ENCODE measurements at regions not wholly inside any gene's neighbourhood (a gene's known extent, or its start where the extent isn't known, plus 50 kb on each side); places are given as distances from the start of the nearest gene placed in this dataset.
A peak's percentile ranks its signal among the peaks of the same experiment; 100 is the strongest.
"Not testable (repeated sequence)": the region's sequence is repeated elsewhere in the genome, so short reads cannot be mapped to it uniquely, and the experiment has no call there.

- peak; percentile 90 for DNase-seq
These were observed 262.0 kb upstream of the CXADR start for GRCh38 chr21:17250778-17251241.

DNA sequence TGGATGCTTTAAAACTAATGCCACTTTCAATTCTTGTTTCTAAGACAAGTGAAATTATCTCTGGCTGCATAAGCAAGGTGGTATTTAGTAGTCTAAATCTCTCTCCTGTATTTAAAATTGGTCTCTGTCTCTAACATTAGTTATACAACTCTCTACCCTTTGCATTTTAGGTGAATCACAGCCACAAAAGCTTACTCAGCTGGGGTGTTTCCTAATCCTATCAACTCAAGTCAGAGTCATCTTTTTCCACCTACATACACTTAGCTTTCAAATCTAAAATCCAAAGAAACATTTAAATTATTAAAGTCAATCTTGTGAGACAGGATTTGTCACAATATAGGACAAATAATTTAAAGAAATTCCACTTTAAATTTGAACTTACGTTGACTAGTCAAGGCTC, 255.1 kb upstream of the CXADR start:
- no peak for DNase-seq

- DNase-seq = no peak
These were observed 248.7 kb upstream of the CXADR start for GRCh38 chr21:17264182-17264581.

DNA sequence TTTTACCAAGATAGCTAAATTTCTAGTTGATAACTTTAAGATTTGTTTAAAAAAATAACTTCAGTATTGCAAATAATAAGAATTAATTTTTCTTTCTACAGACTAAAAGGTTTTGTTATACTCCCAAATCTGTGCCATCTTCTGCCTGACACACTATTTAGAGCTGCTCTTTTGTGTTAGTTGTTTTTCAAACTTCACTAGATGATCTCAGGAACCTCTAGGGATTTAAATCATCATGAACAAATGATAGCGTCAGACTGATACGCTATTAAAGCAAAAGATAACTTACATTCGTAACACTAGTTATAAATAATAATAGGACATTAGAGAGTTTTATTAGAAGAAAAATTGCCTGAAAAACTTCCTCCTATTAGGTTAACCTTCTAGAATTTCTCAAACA, 243.1 kb upstream of the CXADR start:
- no peak for DNase-seq

- DNase-seq = peak; percentile 42
These were observed 242.6 kb upstream of the CXADR start for GRCh38 chr21:17270229-17270628.

DNA sequence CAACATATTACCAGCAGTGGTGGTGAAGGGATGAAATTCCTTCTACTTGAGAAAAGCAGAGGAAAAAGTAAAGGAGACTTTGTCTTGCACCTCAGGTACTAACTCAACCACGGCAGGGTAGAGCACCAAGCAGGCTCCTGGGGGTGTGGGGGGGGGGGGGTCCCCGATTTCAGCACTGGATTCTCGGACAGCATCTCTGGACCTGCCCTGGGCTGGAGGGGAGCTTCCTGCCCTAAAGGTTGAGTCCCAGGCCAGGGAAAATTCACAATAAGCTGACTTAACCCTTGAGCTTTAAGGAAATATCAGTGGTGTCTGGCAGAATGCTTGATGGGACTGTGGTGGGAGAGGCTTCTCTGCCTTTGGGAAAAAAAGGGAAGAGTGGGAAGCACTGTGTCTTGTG, 233.2 kb upstream of the CXADR start:
- no peak for DNase-seq

GRCh38 chr21:17293016-17293562, 219.8 kb upstream of the CXADR start:
- DNase-seq = not testable (repeated sequence)

DNA sequence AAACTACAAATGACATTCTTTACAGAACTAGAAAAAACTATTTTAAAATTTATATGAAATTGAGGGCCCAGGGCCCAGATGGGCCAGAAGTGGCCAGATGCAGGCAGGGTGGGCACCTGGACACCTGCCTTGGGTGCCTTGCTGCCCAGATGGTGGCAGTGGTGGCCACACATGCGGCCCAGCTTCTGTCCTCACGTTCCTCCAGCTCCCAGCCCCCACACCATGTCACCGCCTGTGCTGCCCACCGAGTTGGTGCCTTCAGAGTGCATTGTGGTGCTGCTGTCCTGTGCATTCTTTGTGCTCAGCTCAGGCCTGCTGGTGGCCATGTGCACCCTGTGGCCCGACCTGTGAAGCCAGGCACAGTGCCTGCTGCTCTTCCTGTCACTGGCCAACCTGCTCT, 216.8 kb upstream of the CXADR start:
- DNase-seq = no peak

GRCh38 chr21:17299576-17299975, 213.3 kb upstream of the CXADR start:
- not testable (repeated sequence) for DNase-seq

GRCh38 chr21:17327715-17328114, 185.1 kb upstream of the CXADR start:
- DNase-seq = not testable (repeated sequence)

DNA sequence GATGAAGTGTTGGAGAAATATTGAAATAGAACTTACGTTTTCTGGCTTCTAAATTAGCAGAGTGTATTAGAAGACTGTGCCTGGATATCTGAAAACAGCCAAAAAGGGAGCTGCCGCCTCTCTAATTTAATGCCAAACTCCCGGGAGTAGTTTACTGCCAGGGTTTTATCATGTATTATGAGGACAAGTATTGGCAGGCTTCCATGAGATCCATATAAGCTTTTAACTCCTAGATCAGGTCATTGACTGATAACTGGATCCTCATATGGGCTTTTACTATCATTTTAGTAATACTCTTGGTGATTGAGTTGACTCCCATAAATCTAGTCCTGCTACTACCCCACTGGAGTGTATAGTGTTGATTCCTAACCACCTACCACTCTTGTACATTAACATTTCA, 178.4 kb upstream of the CXADR start:
- DNase-seq = no peak

DNA sequence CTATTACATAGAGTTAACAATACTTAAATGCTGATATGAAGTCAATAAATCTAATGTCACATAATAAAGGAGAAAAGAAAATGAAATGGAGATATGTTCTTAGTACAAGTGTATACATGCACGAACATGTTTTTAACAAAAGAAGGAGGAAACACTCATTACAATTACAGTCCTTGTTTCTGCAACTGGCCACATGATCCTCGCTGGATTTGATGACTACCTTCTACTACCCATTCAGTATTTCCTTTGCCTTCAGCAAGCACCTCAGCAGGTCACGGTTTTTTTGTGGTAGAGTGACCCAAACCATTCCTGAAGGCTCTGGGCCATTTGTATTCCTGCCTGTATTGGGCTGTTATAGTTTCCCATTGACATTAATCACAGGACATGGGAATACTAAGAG, 172.8 kb upstream of the CXADR start:
- DNase-seq = no peak

DNA sequence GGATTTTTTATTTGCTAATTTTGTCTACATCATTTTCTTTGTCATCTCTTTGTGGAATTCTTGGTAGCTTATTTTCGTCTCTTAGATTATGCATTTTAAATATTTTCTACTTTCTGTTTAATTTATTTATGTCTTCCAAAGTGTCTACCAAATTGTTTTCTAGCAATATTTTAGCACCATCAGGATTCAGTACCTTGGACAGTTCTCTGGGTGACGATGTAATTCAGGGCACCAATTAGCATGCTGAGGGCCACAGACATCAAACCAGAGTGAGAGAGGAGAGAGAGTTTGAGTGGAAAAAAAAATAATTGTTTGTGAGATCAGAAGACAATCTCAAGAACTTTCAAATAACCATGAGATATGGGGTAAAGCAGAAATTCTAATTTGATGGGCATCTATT, 169.8 kb upstream of the CXADR start:
- DNase-seq = no peak

GRCh38 chr21:17348357-17348756, 164.5 kb upstream of the CXADR start:
- no peak for DNase-seq

- DNase-seq = no peak
These were observed 164.0 kb upstream of the CXADR start for GRCh38 chr21:17348849-17349248.

DNA sequence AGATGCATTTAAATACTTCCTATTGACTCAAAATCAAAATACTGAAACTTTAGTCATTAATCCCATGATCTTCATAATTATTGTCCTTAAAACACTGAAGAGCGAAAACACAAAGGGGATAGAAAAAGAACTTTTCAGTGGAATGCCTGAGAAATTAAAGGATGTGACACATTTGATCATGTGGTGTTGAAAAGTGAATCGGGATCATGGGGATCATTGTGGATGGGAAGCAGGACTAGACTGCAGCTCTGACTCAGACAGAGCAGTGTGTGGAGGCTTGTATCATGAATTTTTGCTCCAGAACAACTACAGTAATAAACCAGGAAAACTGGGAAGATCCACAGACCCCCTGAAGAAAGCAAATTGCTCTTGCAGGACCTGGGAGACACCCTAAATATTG, 161.1 kb upstream of the CXADR start:
- no peak for DNase-seq

GRCh38 chr21:17352996-17353655, 159.7 kb upstream of the CXADR start:
- DNase-seq = no peak

- peak; percentile 24 for DNase-seq
These were observed 153.1 kb upstream of the CXADR start for GRCh38 chr21:17359781-17360180.

DNA sequence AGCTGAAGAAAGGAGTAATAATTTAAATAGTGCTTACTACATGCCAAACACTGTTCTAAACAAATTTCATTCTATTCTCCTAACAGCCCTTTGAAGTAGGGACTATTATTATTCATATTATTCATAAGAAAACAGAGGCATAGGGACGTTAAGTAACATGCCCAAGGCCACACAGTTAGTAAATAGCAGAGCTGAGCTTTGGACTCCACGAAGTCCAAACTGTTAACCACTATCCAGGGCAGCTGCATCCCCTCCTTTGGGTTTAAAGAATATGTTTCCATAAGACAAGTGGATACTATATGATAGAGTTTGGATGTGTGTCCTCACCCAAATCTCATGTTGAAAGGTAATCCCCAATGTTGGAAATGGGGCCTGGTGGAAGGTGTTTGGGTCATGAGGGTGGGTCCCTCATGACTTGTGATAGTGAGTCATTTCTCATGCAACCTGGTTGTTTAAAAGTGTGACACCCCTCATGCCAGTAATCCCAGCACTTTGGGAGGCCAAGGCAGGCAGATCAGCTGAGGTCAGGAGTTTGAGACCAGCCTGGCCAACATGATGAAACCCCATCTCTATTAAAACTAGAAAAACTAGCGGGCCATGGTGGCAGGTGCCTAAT, 144.0 kb upstream of the CXADR start:
- no peak for DNase-seq

DNA sequence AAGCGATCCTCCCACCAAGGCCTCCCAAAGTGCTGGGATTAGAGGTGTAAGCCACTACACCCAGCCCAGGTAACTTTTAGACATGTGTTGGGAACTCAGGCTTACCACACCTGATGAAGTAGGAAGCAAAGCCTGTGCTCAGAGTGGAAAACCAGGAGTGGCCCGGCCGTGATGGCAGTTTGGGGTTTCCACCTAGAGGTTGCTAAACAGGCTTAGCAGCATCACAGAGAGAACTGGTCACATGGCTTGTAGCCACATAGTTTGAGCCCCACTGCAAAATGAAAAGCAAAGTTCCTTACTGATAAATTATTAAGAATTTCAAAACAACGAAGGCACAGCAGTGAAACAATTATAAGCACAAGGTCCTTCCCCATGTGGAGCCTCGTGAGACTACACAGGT, 142.6 kb upstream of the CXADR start:
- DNase-seq = no peak

DNA sequence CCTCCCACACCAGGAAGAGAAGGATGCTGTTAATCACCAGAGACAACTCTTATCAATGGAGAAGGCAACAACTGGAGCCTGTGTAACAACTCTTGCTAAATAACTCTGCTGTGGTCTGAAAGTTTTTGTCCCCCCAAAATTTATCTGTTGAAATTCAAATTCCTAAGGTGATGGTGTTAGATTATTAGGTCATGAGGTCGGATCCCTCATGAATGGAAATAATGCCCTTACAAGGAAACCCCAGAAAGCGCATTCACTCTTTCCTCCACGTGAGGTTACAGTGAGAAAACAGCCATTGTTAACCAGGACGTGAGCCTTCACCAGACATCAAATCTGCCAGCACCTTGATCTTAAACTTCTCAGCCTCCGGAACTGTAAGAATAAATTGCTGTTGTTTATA, 141.9 kb upstream of the CXADR start:
- no peak for DNase-seq

GRCh38 chr21:17371450-17371849, 141.4 kb upstream of the CXADR start:
- DNase-seq = no peak

- DNase-seq = no peak
These were observed 140.6 kb upstream of the CXADR start for GRCh38 chr21:17372200-17372599.

DNA sequence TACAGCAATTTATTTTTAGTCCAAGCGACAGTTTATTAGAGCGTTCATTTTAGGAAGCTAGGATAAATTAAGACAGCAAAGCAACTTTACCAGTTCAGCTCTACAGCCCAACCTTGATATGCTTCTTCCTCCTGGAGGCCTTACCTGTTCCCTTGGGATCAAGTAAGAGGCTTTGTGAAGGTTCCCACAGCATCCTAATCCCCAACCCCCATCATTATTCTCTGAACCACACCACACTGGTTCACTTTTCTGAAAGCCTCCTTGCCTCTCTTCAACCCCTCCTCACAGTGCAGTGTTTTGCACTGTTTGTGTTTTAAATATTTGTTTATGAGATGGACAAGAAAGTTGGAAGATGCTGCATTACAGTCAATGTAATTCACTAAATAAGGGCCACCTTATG, 126.3 kb upstream of the CXADR start:
- DNase-seq = no peak
